DOHH2 (cell line): ENCODE measurements at regions not wholly inside any gene's neighbourhood (a gene's known extent, or its start where the extent isn't known, plus 50 kb on each side); places are given as distances from the start of the nearest gene placed in this dataset.

Experiments
- H3F3A ChIP-seq: fragments of 200-600 bp; sonication (generic), shearing (Covaris generic); 2 replicates; pipeline ENCODE4 v1.6.0; 2016; ENCODE audit warnings: antibody characterized with exemption, mild to moderate bottlenecking; ENCODE audit not compliant: control insufficient read depth, insufficient read depth
- H3K27ac ChIP-seq: fragments of 200-600 bp; sonication (generic); 2 replicates; pipeline ENCODE4 v1.5.1; 2014; ENCODE audit warnings: low read depth, mild to moderate bottlenecking, low read length, moderate library complexity
- H3K27me3 ChIP-seq: fragments of 200-600 bp; sonication (generic); 2 replicates; pipeline ENCODE4 v1.6.1; 2014; ENCODE audit warnings: mild to moderate bottlenecking, low read length, mixed read lengths; ENCODE audit not compliant: control insufficient read depth
- H3K36me3 ChIP-seq: fragments of 200-600 bp; sonication (generic); 2 replicates; pipeline ENCODE4 v1.6.1; 2014; ENCODE audit warnings: mild to moderate bottlenecking, low read length, moderate library complexity, mixed read lengths; ENCODE audit not compliant: control insufficient read depth
- H3K4me1 ChIP-seq: fragments of 200-600 bp; sonication (generic); 2 replicates; pipeline ENCODE4 v1.6.1; 2014; ENCODE audit warnings: mild to moderate bottlenecking, low read length, mixed read lengths; ENCODE audit not compliant: control insufficient read depth
- H3K4me2 ChIP-seq: fragments of 200-600 bp; sonication (generic); 2 replicates; pipeline ENCODE4 v1.6.0; 2014; ENCODE audit warnings: mild to moderate bottlenecking, low read length, moderate library complexity
- H3K4me3 ChIP-seq: fragments of 200-600 bp; sonication (generic); 2 replicates; pipeline ENCODE4 v1.5.1; 2014; ENCODE audit warnings: mild to moderate bottlenecking, low read length, mixed read lengths
- H3K79me2 ChIP-seq: fragments of 200-600 bp; sonication (generic); 2 replicates; pipeline ENCODE4 v1.6.1; 2014; ENCODE audit warnings: mild to moderate bottlenecking, low read length, mixed read lengths; ENCODE audit not compliant: control insufficient read depth
- H3K9me2 ChIP-seq: fragments of 200-600 bp; sonication (generic); replicated peaks from 2 replicates; pipeline ENCODE4 v1.6.1; 2014; ENCODE audit warnings: mild to moderate bottlenecking, low read length, mixed read lengths; ENCODE audit not compliant: control insufficient read depth
- H3K9me3 ChIP-seq: fragments of 200-600 bp; sonication (generic); 2 replicates; pipeline ENCODE4 v1.6.1; 2014; ENCODE audit warnings: antibody characterized with exemption, low read length, mixed read lengths; ENCODE audit not compliant: control insufficient read depth, insufficient read depth
- H4K20me1 ChIP-seq: fragments of 200-600 bp; sonication (generic); 2 replicates; pipeline ENCODE4 v1.6.0; 2014; ENCODE audit warnings: low read depth, mild to moderate bottlenecking, antibody characterized with exemption, low read length, moderate library complexity; ENCODE audit not compliant: control insufficient read depth, insufficient read depth
- CTCF ChIP-seq: fragments of 200-600 bp; sonication (generic); IDR thresholded peaks from one replicate; pipeline ENCODE4 v1.5.1; 2014; ENCODE audit warnings: antibody characterized with exemption, mild to moderate bottlenecking, low read depth, low read length; ENCODE audit not compliant: poor library complexity, severe bottlenecking
- EZH2phosphoT487 ChIP-seq: fragments of 200-600 bp; sonication (generic); IDR thresholded peaks from 2 replicates; pipeline ENCODE4 v1.6.1; 2017; ENCODE audit warnings: borderline replicate concordance, mild to moderate bottlenecking, antibody characterized with exemption, low read length, moderate library complexity, mixed read lengths

- H3K27me3 ChIP-seq: peaks cover 2% of the 10 kb centered on the region; the same call in 1 of the 2 replicates
- H3K4me2 ChIP-seq: no peak overlapping the region
- no peaks in the 10 kb centered on the region for H3K4me1 ChIP-seq
- H3K9me3 ChIP-seq: no peaks in the 10 kb centered on the region
- H4K20me1 ChIP-seq: no peaks in the 10 kb centered on the region
- H3K36me3 ChIP-seq: no peaks in the 10 kb centered on the region
- H3K4me3 ChIP-seq: no peak overlapping the region
- H3K9me2 ChIP-seq: no peaks in the 10 kb centered on the region
- no peaks in the 10 kb centered on the region for H3K79me2 ChIP-seq
- H3F3A ChIP-seq: no peaks in the 10 kb centered on the region
- no peak overlapping the region for H3K27ac ChIP-seq
- TF ChIP-seq EZH2phosphoT487 (no peak), CTCF (no peak)
Observed at GRCh38 chr4:149993030-149993429, 85.2 kb upstream of the DCLK2 start.

GRCh38 chr4:149995134-149995756, 83.0 kb upstream of the DCLK2 start:
- TF ChIP-seq EZH2phosphoT487: no peak
- TF ChIP-seq CTCF: no peak
- no peaks in the 10 kb centered on the region for H3K79me2 ChIP-seq
- no peak overlapping the region for H3K4me2 ChIP-seq
- peaks cover 6% of the 10 kb centered on the region; the same call in 1 of the 2 replicates for H3K27me3 ChIP-seq
- no peaks in the 10 kb centered on the region for H3K9me3 ChIP-seq
- no peaks in the 10 kb centered on the region for H3K9me2 ChIP-seq
- no peaks in the 10 kb centered on the region for H3K36me3 ChIP-seq
- no peaks in the 10 kb centered on the region for H4K20me1 ChIP-seq
- no peaks in the 10 kb centered on the region for H3F3A ChIP-seq
- H3K4me1 ChIP-seq: no peaks in the 10 kb centered on the region
- no peak overlapping the region for H3K27ac ChIP-seq
- no peak overlapping the region for H3K4me3 ChIP-seq

GRCh38 chr4:149997881-149998421, 80.3 kb upstream of the DCLK2 start:
- H3K36me3 ChIP-seq: no peaks in the 10 kb centered on the region
- H4K20me1 ChIP-seq: no peaks in the 10 kb centered on the region
- H3K4me1 ChIP-seq: no peaks in the 10 kb centered on the region
- no peak for TF ChIP-seq CTCF
- no peak for TF ChIP-seq EZH2phosphoT487
- no peaks in the 10 kb centered on the region for H3K79me2 ChIP-seq
- H3K27ac ChIP-seq: no peak overlapping the region
- H3F3A ChIP-seq: no peaks in the 10 kb centered on the region
- no peak overlapping the region for H3K4me3 ChIP-seq
- H3K4me2 ChIP-seq: no peak overlapping the region
- H3K9me3 ChIP-seq: no peaks in the 10 kb centered on the region
- peaks cover 6% of the 10 kb centered on the region; the same call in 1 of the 2 replicates for H3K27me3 ChIP-seq
- no peaks in the 10 kb centered on the region for H3K9me2 ChIP-seq
